ENCODE measurements at regions not wholly inside any gene's neighbourhood (a gene's known extent, or its start where the extent isn't known, plus 50 kb on each side); places are given as distances from the start of the nearest gene placed in this dataset.

DNA sequence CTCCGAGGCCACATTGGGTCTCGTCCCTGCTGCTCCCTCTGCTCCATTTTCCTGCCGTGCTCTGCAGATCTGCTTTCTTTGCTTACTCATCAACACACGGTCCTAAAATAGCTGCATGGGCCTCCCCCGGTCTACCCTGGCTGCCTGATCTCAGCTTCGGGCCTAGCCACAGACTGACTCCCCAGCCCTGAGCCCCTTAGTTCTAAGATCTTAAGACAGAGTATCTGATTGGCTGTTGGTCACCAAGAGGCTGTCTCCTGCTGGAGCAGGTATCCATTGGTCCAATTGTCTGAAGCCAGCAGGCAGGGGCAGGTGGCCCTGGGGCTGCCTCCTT is 53.7 kb upstream of the NECTIN1 start:
- no peak for TF ChIP-seq CTCF (IDR thresholded peaks at IDR 0.05)
- TF ChIP-seq POLR2AphosphoS5 (IDR thresholded peaks at IDR 0.05), result no peak
